ENCODE measurements at regions not wholly inside any gene's neighbourhood (a gene's known extent, or its start where the extent isn't known, plus 50 kb on each side); places are given as distances from the start of the nearest gene placed in this dataset.

DNA sequence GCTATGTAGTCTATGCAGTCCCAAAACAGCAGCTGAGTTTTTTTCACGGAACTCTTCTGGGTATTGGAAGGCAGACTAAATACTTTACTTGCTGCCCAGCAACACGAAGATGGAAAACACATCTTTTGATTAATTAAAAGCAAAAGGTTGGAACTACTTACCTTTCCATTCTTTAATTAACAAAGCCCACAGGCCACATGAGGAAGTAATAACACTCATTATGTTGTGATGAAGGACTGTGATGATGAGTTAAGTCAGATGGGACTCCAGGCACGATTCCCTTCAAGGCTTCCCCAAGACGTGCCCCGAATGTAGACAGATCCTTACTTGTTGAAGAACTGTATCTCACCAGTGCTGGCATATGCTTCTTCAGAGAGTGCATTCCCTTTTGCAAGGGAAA lies 129.0 kb downstream of the WIF1 start:
- no peak for TF ChIP-seq EZH2phosphoT487 (IDR thresholded peaks at IDR 0.05; ENCODE audit: borderline replicate concordance)
- TF ChIP-seq, protein P1, sequence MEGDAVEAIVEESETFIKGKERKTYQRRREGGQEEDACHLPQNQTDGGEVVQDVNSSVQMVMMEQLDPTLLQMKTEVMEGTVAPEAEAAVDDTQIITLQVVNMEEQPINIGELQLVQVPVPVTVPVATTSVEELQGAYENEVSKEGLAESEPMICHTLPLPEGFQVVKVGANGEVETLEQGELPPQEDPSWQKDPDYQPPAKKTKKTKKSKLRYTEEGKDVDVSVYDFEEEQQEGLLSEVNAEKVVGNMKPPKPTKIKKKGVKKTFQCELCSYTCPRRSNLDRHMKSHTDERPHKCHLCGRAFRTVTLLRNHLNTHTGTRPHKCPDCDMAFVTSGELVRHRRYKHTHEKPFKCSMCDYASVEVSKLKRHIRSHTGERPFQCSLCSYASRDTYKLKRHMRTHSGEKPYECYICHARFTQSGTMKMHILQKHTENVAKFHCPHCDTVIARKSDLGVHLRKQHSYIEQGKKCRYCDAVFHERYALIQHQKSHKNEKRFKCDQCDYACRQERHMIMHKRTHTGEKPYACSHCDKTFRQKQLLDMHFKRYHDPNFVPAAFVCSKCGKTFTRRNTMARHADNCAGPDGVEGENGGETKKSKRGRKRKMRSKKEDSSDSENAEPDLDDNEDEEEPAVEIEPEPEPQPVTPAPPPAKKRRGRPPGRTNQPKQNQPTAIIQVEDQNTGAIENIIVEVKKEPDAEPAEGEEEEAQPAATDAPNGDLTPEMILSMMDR (conservative IDR thresholded peaks at IDR 0.05; ENCODE audit: low read length), result no peak

All from Loucy (cell line).